IPS-20b (cell line): ENCODE measurements at regions not wholly inside any gene's neighbourhood (a gene's known extent, or its start where the extent isn't known, plus 50 kb on each side); places are given as distances from the start of the nearest gene placed in this dataset.
A peak's percentile ranks its signal among the peaks of the same experiment; 100 is the strongest.

ENCODE experiments used
- H3K27ac ChIP-seq: one replicate; pipeline ENCODE4 v1.5.1; 2013; ENCODE audit warnings: low read length
- H3K27me3 ChIP-seq: 2 replicates; pipeline ENCODE4 v1.6.1; 2013; ENCODE audit warnings: mild to moderate bottlenecking, low read length, inconsistent platforms; ENCODE audit not compliant: insufficient read depth
- H3K36me3 ChIP-seq: 2 replicates; pipeline ENCODE4 v1.6.1; 2013; ENCODE audit warnings: low read depth, mild to moderate bottlenecking, inconsistent platforms, low read length, moderate library complexity; ENCODE audit not compliant: insufficient read depth
- H3K4me1 ChIP-seq: 2 replicates; pipeline ENCODE4 v1.6.1; 2013; ENCODE audit warnings: mild to moderate bottlenecking, control low read depth, inconsistent platforms, low read length, moderate library complexity; ENCODE audit not compliant: insufficient read depth
- H3K4me3 ChIP-seq: 2 replicates; pipeline ENCODE4 v1.5.1; 2013; ENCODE audit warnings: mild to moderate bottlenecking, low read length, inconsistent platforms
- H3K9ac ChIP-seq: 2 replicates; pipeline ENCODE4 v1.6.1; 2013; ENCODE audit warnings: low read depth, mild to moderate bottlenecking, inconsistent platforms, low read length, moderate library complexity
- H3K9me3 ChIP-seq: 2 replicates; pipeline ENCODE4 v1.6.1; 2013; ENCODE audit warnings: mild to moderate bottlenecking, low read depth, low read length, inconsistent platforms; ENCODE audit not compliant: insufficient read depth

GRCh38 chr16:58832386-58832895 lies 98.3 kb upstream of the GOT2 start:
- H3K9ac ChIP-seq: no peak overlapping the region
- H3K27ac ChIP-seq: no peak overlapping the region
- no peaks in the 10 kb centered on the region for H3K36me3 ChIP-seq
- no peak overlapping the region for H3K4me3 ChIP-seq
- H3K27me3 ChIP-seq: no peaks in the 10 kb centered on the region
- no peaks in the 10 kb centered on the region for H3K4me1 ChIP-seq
- no peaks in the 10 kb centered on the region for H3K9me3 ChIP-seq

DNA sequence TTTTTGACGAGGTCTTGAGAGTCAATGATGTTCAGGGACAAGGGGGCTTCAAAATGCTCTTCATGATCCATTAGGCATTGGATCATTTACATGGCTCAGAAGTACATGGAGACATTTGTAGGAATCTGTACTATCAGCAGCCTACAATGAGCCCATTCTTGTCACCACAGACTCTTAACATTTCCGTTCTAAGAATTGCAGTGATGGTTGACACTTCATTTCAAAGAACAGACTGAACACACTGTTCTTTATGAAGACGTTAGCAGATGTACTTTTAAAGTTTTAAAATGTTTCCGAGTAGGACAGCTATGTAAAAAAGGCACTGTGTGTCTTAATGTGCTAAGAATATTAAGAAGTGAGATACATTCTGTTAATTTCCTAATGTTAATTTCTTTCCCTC lies 97.3 kb upstream of the GOT2 start:
- Histone ChIP-seq H3K4me1 (no peaks in the 10 kb centered on the region), H3K9ac (no peak overlapping the region), H3K9me3 (no peaks in the 10 kb centered on the region), H3K27me3 (no peaks in the 10 kb centered on the region), H3K27ac (no peak overlapping the region), H3K36me3 (no peaks in the 10 kb centered on the region), H3K4me3 (no peak overlapping the region)

GRCh38 chr16:58828901-58829545 lies 94.9 kb upstream of the GOT2 start:
- no peaks in the 10 kb centered on the region for H3K36me3 ChIP-seq
- H3K27me3 ChIP-seq: no peaks in the 10 kb centered on the region
- H3K27ac ChIP-seq: no peak overlapping the region
- no peaks in the 10 kb centered on the region for H3K4me1 ChIP-seq
- H3K9ac ChIP-seq: no peak overlapping the region
- H3K4me3 ChIP-seq: no peak overlapping the region
- H3K9me3 ChIP-seq: no peaks in the 10 kb centered on the region

DNA sequence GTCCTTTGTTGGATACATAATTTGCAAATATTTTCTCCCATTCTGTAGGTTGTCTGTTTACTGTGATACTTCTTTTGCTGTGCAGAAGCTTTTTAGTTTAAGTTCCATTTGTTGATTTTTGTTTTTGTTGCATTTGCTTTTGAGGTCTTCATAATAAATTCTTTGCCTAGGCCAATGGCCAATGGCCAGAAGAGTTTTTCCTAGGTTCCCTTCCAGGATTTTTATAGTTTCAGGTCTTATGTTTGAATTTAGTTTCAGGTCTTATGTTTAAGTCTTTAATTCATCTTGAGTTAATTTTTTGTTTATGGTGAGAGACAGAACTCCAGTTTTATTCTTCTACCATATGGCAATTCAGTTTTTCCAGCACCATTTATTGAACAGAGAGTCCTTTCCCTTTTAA lies 90.1 kb upstream of the GOT2 start:
- Histone ChIP-seq H3K27ac (no peak overlapping the region), H3K9me3 (peaks cover 10% of the 10 kb centered on the region), H3K9ac (no peak overlapping the region), H3K4me1 (no peaks in the 10 kb centered on the region), H3K27me3 (no peaks in the 10 kb centered on the region), H3K4me3 (no peak overlapping the region), H3K36me3 (no peaks in the 10 kb centered on the region)

DNA sequence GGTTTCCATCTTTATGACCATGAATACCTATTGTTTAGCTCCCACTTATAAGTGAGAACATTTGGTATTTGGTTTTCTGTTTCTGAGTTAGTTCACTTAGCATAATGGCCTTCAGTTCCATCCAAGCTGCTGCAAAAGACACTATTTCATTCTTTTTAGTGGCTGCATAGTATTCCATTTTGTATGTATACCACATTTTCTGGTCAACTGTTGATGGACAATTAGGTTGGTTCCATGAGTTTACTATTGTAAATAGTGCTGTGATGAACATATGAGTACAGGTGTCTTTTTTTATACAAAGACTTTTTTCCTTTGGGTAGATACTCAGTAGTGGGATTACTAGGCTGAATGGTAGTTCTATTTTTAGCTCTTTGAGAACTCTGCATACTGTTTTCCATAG lies 87.8 kb upstream of the GOT2 start:
- Histone ChIP-seq H3K36me3 (no peaks in the 10 kb centered on the region), H3K27me3 (no peaks in the 10 kb centered on the region), H3K9ac (no peak overlapping the region), H3K9me3 (peaks cover 10% of the 10 kb centered on the region), H3K27ac (no peak overlapping the region), H3K4me1 (no peaks in the 10 kb centered on the region), H3K4me3 (no peak overlapping the region)

GRCh38 chr16:58820411-58820810 lies 86.3 kb upstream of the GOT2 start:
- H3K36me3 ChIP-seq: no peaks in the 10 kb centered on the region
- H3K9me3 ChIP-seq: peaks cover 10% of the 10 kb centered on the region

GRCh38 chr16:58815181-58815888 lies 81.2 kb upstream of the GOT2 start:
- Histone ChIP-seq H3K36me3 (no peaks in the 10 kb centered on the region), H3K27me3 (no peaks in the 10 kb centered on the region), H3K4me3 (no peak overlapping the region), H3K9me3 (no peaks in the 10 kb centered on the region), H3K9ac (no peak overlapping the region), H3K4me1 (no peaks in the 10 kb centered on the region), H3K27ac (no peak overlapping the region)

More at GRCh38 chr16:58820411-58820810, 86.3 kb upstream of the GOT2 start:
- H3K4me1 ChIP-seq: no peaks in the 10 kb centered on the region
- no peak overlapping the region for H3K9ac ChIP-seq
- no peak overlapping the region for H3K27ac ChIP-seq
- H3K27me3 ChIP-seq: no peaks in the 10 kb centered on the region
- H3K4me3 ChIP-seq: no peak overlapping the region

- peak overlapping the region; percentile 69 for H3K4me3 ChIP-seq
Observed at GRCh38 chr16:58814348-58814801, 80.3 kb upstream of the GOT2 start.

DNA sequence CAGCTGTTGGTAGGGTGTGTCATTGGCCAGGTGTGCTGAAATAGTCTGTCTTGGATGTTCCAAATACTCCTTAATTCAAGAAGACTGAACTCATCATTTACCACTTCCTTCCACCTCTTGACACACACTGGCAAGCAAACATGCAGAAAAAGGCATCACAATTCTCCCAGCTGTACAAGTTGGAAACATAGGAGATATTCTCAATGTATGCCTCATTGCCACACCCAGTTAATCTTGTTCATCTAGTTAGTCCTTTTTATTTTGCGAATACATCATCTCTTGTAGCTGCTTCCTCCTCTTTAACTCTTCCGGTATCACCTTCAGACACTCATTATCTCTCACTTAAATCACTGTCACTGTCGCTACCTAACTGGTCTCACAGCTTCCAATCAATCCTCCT lies 75.1 kb upstream of the GOT2 start:
- Histone ChIP-seq H3K4me1 (no peaks in the 10 kb centered on the region), H3K27ac (no peak overlapping the region), H3K36me3 (no peaks in the 10 kb centered on the region)

More at GRCh38 chr16:58814348-58814801, 80.3 kb upstream of the GOT2 start:
- peak overlapping the region; percentile 62 for H3K9ac ChIP-seq
- H3K27me3 ChIP-seq: no peaks in the 10 kb centered on the region
- no peak overlapping the region for H3K27ac ChIP-seq
- no peaks in the 10 kb centered on the region for H3K9me3 ChIP-seq
- H3K36me3 ChIP-seq: no peaks in the 10 kb centered on the region
- no peaks in the 10 kb centered on the region for H3K4me1 ChIP-seq

GRCh38 chr16:58807276-58807675 lies 73.2 kb upstream of the GOT2 start:
- Histone ChIP-seq H3K27ac (no peak overlapping the region), H3K4me1 (no peaks in the 10 kb centered on the region), H3K9me3 (peaks cover 16% of the 10 kb centered on the region)

More for the DNA sequence above, 75.1 kb upstream of the GOT2 start:
- H3K9ac ChIP-seq: no peak overlapping the region
- H3K4me3 ChIP-seq: no peak overlapping the region
- peaks cover 6% of the 10 kb centered on the region; the same call in 1 of the 2 replicates for H3K9me3 ChIP-seq
- H3K27me3 ChIP-seq: no peaks in the 10 kb centered on the region

GRCh38 chr16:58801838-58802237 lies 67.7 kb upstream of the GOT2 start:
- H3K36me3 ChIP-seq: no peaks in the 10 kb centered on the region
- H3K4me1 ChIP-seq: no peaks in the 10 kb centered on the region
- no peak overlapping the region for H3K4me3 ChIP-seq
- peaks cover 36% of the 10 kb centered on the region for H3K9me3 ChIP-seq
- no peaks in the 10 kb centered on the region for H3K27me3 ChIP-seq
- H3K9ac ChIP-seq: no peak overlapping the region
- no peak overlapping the region for H3K27ac ChIP-seq

More at GRCh38 chr16:58807276-58807675, 73.2 kb upstream of the GOT2 start:
- Histone ChIP-seq H3K27me3 (no peaks in the 10 kb centered on the region), H3K4me3 (no peak overlapping the region), H3K9ac (no peak overlapping the region), H3K36me3 (no peaks in the 10 kb centered on the region)
